HPDE6-E6E7 (cell line): ENCODE measurements at regions not wholly inside any gene's neighbourhood (a gene's known extent, or its start where the extent isn't known, plus 50 kb on each side); places are given as distances from the start of the nearest gene placed in this dataset.
"Not testable (repeated sequence)": the region's sequence is repeated elsewhere in the genome, so short reads cannot be mapped to it uniquely, and the experiment has no call there.

Experiments
- DNase-seq: peaks from one replicate; pipeline ENCODE4 v3.0.0; 2011; ENCODE audit warnings: missing footprints; ENCODE audit errors: extremely low spot score

GRCh38 chr1:93773049-93773838 is 91.6 kb upstream of the BCAR3 start:
- no peak for DNase-seq

- DNase-seq = no peak
Observed at GRCh38 chr1:93771843-93772242, 90.2 kb upstream of the BCAR3 start.

GRCh38 chr1:93770640-93771039 is 89.0 kb upstream of the BCAR3 start:
- DNase-seq = no peak

DNA sequence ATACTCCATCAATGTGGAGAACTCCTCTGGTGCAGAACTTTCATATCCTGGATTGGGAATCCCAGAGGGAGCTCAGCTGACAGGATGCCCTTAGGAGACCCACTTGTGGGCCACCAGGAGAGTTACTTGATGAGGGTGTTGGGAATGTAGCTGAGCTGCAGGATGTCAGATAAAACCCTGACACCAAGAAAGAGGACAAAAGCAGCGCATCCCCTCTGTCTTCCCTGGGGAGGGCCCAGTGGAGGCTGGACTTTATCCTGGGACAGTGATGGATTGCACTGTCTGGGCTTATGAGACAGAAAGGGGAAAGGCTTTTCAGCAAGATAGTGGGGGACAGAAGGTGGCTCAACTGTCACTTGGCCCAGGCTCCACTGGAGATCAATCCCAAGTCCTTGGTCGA is 88.1 kb upstream of the BCAR3 start:
- no peak for DNase-seq

DNA sequence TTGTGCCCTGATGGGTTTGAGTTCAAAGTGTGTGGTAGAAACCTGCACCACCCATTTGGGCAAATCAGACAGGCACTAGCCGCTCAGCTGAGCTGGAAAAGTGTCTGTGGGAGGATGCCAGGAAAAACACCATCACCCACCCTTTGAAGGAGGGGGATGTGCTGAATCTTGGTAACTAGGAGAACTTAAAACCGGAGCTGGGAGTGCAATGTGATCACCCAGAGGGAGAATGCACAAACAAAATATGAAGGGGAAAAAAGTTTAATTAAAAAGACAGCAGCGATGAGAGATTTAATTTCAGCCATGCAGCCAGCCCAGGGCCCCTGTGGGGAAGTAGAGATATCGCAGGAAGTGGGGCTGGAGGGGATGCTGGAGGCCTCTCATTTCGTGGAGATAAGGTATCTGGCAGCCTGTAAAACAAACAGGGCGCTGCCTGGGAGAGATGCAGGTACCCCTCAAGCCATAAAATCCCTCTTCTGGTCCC is 86.8 kb upstream of the BCAR3 start:
- DNase-seq = no peak

DNA sequence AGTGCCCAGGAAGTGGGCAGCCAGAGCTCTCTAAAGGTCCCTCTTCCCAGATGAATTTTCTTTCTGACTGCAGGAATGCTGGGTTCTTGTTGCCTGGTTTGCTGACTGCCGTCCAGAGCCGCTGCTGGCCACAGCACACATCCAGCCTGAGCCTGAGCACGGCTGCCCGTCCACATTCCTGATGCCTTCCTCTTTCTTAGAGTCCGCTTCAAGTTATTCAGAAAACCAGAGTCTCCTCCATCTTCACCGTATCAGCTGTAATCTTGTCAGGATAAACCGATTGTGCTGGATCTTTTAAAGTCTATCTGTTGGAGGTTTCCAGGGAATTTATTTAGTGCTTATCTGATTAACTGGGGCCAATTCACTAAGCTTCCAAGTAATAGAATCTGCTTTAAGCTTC is 84.8 kb upstream of the BCAR3 start:
- DNase-seq = no peak

GRCh38 chr1:93765099-93765498 is 83.5 kb upstream of the BCAR3 start:
- DNase-seq = no peak

DNA sequence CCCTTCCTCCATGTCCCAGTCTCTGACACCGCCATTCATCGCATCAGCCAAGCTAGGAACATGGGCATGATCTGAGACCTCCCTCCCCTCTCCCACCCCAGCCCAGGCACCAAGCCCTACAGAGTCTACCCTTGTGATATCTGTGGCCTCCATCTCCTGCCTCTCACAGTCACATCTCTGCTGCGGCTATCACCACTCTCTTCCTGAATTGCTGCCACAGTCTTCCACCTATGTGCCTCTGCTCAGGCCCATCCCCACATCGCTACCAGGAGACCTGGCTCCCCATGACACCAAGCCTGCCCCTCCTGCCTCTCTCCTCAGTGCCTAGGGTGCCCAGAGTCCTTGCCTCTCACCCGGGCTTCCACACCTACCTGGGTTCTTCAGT is 82.7 kb upstream of the BCAR3 start:
- DNase-seq = no peak

DNA sequence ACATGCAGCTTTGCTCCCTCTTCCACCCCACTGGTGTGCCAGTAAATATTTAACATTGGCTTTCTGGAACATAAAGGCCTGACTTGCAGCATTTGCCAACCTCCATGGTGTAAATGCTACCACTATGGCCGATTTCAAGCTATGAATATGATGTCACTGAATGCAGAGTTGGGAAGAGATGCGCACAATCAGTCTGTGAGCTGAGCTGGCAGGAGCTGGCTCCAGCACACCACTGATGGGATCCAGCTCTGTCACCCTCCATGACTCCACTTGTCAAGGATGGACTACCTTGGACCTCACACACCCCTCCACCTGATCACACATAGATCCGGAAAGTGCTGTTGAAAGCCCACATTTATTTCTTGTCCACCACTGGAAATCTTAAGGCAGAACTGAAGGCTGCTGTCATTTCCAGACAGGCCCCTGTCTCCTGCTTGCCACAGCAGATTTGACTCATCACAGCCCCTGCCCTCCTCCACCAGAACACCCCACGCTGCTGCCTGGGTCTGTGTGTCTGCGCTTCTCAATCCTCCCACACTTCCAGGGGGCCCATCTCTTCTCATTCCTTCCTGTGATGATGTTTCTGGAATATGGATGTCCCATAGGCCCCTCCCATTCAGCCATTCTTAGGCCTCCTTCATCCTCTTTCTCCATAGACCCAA is 82.2 kb upstream of the BCAR3 start:
- no peak for DNase-seq

- DNase-seq = no peak
Observed at GRCh38 chr1:93758842-93759515, 77.3 kb upstream of the BCAR3 start.

DNA sequence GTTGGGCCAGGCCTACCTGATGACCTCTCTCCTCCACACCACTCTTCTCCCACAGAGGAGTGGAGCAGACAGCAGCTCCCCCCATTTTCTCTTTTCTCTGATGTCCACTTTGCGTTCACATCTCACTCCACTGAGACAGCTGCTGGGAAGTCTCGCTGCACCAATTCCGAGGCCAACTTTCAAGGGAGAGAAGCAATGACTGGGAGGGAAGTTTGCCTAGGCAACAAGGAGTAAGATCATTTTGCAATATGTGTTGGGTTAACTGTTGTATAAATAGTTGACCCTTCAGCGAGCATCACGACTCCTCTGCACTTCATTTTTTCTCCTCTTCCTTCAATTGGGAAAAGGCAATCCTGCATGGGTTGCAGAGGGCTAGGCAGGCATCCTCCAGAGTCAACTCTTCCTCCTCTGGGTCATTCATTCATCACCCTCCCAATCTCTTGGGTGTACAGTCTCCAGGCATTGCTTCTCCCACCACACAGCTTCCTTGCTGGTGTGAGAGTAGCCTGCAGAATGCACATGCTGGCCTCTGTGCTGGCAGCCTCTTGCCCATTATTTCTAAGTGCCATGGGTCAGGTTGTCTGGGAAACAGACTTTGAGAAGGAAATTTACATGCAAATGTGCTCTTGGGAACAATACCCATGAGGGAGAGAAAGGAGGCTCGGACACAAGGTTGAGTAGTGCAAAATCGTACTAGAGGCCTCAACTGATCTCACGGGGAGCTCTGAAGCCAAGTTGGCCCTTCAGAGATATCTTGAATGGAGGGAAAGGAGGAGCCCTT is 75.8 kb upstream of the BCAR3 start:
- no peak for DNase-seq

GRCh38 chr1:93756657-93757056 is 75.0 kb upstream of the BCAR3 start:
- DNase-seq = no peak

GRCh38 chr1:93755251-93755715 is 73.6 kb upstream of the BCAR3 start:
- not testable (repeated sequence) for DNase-seq

DNA sequence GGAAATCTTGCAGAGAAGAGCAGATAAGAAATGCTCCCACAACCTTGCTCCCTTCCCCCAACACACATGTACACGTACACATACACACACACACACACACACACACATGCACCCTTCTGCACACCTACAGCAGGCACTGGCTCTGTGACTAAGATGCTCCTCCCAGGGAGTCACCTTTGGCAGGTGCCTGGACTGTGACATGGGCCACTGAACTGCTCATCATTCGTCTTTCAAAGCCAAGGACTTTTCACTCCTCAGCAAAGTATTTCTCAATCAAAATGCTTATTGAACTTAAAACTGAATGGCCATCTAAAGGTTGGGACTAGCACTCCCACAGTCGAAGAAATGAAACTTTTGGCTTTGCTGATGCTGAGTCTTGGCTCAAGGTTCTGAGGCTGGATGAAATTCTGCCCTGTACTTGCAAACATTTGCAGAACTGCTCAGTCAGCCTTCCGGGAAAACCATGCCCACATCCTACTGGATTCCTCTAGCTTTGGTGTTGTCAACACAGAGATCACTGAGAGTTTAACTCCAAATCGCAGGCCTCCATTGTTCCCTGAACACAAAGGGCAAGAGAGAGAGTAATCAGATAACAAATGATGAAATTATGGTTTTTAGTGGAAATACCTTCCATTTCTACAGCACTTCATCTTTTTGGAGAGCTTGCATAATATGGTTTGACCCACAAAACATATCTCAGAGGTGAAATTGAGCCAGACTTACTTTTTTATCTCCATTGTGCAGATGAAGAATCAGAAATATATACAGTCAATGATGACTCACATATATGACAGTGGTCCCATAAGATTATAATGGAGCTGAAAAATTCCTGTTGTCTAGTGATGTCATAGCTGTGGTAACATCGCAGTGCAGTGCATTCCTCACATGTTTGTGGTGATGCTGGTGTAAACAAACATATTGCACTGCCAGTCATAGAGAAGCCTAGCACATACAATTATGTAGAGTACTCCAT is 72.4 kb upstream of the BCAR3 start:
- DNase-seq = no peak

GRCh38 chr1:93751377-93752250 is 70.0 kb upstream of the BCAR3 start:
- DNase-seq = no peak

DNA sequence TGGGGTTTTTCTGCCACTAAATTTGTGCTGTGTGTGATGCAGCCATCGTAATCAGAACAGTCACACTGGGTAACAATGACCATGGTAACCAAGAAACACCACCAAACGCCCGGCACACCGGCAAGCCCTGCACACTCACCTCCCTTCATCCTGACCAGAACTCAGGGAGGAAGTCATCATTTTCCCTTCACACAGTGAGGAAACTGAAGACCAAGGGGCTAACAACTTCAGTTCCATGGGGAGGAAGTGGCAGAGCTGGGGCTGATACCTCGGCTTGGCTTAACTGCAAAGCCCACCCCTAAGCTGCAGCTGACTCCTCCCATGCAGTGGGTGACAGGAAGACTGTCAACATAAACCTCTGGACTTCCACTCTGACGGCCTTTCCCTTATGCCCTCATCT is 69.3 kb upstream of the BCAR3 start:
- no peak for DNase-seq

DNA sequence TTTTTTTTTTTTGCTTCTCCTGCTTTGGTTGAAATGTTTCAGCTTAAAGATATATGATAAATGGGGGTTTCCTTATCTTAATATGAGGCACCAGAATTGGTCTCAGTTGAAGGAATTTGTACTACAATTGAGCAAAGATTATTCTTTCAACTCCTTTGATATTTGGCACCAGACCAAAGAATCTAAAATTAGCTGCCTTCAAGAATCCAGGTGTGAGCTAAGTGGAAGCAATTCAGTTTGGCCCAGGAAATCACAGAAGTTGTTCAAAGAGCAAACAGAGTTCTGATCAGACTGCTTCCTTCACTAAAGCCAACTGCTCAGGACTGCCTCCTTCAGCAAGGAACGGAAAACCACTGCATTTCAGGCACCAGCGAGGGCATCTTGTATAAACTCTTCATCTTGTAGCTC is 68.3 kb upstream of the BCAR3 start:
- DNase-seq = no peak

GRCh38 chr1:93749487-93749886 is 67.8 kb upstream of the BCAR3 start:
- DNase-seq = no peak

DNA sequence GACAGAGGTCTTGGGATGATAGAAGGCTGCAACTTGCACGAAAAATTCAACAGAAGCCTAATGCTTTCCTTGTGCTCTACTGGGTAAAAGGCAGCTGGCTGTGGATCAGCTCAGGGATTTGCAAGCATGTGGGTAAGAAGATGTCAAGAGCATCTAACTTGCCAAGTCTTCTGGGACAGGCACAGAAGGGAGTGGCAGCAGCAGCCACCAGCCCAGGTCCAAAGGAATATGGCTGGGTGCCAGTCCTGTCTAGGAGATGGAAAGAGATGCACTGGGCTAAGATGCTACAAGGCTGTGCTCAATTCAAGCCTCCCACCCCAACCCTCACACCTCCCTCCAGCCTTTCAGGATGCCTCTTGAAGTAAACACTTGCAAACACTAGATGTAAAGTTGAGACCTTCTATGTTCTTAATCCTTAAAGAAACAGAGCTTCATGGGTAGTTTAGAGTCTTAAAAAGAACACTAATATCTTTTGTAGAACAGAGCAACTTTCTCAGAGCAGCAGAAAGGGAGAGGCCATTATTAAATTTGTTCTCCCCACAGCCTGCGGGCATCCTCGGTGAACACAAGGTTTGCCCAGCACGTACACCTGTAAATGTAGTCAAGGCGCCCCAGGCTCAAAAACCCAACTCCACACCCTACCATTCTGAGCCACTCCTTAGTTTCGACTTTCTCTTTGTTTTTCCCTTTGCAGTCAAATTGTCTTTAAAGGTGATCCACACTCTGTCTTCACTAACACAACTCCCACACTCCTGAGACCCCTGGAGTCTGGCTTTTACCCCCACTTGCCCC is 64.6 kb upstream of the BCAR3 start:
- DNase-seq = no peak
